ENCODE measurements at regions not wholly inside any gene's neighbourhood (a gene's known extent, or its start where the extent isn't known, plus 50 kb on each side); places are given as distances from the start of the nearest gene placed in this dataset.

DNA sequence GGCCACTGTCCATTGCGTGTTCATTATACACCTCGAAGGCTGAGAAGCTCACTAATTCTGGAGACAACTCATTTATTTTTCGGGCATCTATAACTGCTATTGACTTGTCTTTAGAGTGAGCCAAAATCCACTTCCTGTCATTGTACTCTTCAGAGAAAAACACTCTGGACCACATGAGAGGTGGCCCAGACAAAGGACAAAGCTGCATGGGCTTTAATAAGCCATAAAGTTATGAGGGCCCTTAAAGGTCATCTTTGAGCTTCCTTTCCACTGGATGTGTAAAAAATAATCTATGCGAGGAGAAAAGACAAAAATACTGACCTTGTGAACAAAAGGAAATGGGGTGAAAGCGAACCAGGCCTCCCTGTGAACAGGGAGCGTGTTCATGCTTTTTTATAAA lies 63.5 kb upstream of the ZC3H12C start:
- peaks cover 14% of the 10 kb centered on the region for H3K9me3 Mint-ChIP-seq
- no peak for TF ChIP-seq CTCF (IDR thresholded peaks at IDR 0.05)
- peaks cover 30% of the 10 kb centered on the region for H3K4me1 Mint-ChIP-seq
- no peak for ATAC-seq (ENCODE audit: low read depth)
- no peak overlapping the region for H3K4me3 Mint-ChIP-seq
- H3K27me3 Mint-ChIP-seq = peaks cover 36% of the 10 kb centered on the region
- no peak overlapping the region for H3K27ac Mint-ChIP-seq
- POLR2A ChIA-PET = interaction anchor here (0.7 kb wide), 1 partner anchor 64 kb away, joined by 3 read pairs; no protein-coding TSS in a partner anchor
- CTCF ChIA-PET = interaction anchor here (1.5 kb wide), 1 partner anchor 9 kb away, joined by 3 read pairs; no protein-coding TSS in a partner anchor
- DNase-seq = no peak
- no peaks in the 10 kb centered on the region for H3K36me3 Mint-ChIP-seq (ENCODE audit: low read depth)
- intact Hi-C loops (cut with micrococcal nuclease) = loop anchor here (5.0 to 10.0 kb wide), 2 partner anchors 163 to 1355 kb away; no protein-coding TSS in a partner anchor

DNA sequence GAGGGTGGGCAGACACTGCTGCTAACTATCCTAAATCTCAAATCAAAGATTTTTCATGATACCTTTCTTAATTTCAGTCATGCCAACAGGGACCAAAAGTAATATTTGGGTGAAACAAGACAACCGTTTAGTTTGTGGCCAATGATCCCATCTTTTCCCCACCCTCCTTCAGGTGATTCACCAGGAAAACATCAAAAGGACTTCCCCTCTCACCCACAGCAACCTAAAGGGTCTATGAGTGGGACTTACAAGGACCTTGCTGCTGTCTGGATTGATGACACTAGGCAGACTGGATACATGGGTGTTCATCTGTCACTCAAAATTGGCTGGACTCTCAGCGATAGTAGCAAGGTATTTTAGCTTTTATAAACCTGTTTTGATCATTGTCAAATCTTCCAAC lies 62.0 kb upstream of the ZC3H12C start:
- H3K27me3 Mint-ChIP-seq = peaks cover 41% of the 10 kb centered on the region
- POLR2A ChIA-PET = no interaction called here

DNA sequence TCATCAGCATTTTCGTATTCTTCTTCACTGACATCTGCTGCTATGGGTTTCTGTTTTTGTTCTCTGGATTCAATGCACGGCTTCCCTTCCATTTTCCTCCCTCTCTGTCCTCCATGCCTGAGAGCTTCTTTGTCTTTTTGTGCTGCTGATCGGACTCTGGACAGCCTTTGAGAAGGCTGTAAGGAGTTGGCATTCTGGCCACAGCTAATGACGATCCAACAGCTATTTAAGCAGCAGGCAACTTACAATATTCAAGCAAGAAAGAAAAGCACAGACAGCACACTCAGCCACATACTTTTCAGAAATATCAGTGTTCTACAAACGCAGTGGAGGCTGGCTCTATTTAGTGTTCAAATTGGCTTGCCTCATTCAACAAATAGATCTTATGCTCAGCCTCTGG lies 60.9 kb upstream of the ZC3H12C start:
- ChIA-PET CTCF (no interaction called here), POLR2A (no interaction called here)
- peaks cover 51% of the 10 kb centered on the region for H3K27me3 Mint-ChIP-seq
- peaks cover 14% of the 10 kb centered on the region for H3K9me3 Mint-ChIP-seq
- no peak overlapping the region for H3K27ac Mint-ChIP-seq
- no peak for DNase-seq
- TF ChIP-seq CTCF (IDR thresholded peaks at IDR 0.05) = no peak
- H3K4me3 Mint-ChIP-seq = no peak overlapping the region
- intact Hi-C loops (cut with micrococcal nuclease) = no loop called here
- ATAC-seq (ENCODE audit: low read depth) = no peak
- H3K36me3 Mint-ChIP-seq (ENCODE audit: low read depth) = no peaks in the 10 kb centered on the region
- peaks cover 18% of the 10 kb centered on the region for H3K4me1 Mint-ChIP-seq

More for the DNA sequence above, 62.0 kb upstream of the ZC3H12C start:
- H3K36me3 Mint-ChIP-seq (ENCODE audit: low read depth) = no peaks in the 10 kb centered on the region
- peaks cover 14% of the 10 kb centered on the region for H3K9me3 Mint-ChIP-seq
- no peak for TF ChIP-seq CTCF (IDR thresholded peaks at IDR 0.05)
- no peak overlapping the region for H3K27ac Mint-ChIP-seq
- H3K4me1 Mint-ChIP-seq = peaks cover 28% of the 10 kb centered on the region
- no peak overlapping the region for H3K4me3 Mint-ChIP-seq
- CTCF ChIA-PET = no interaction called here
- ATAC-seq (ENCODE audit: low read depth) (no peak), DNase-seq (no peak)
- intact Hi-C loops (cut with micrococcal nuclease) = no loop called here

- Mint-ChIP-seq H3K27ac (no peak overlapping the region), H3K27me3 (peaks cover 57% of the 10 kb centered on the region), H3K4me1 (peaks cover 10% of the 10 kb centered on the region), H3K9me3 (peaks cover 6% of the 10 kb centered on the region), H3K4me3 (no peak overlapping the region), H3K36me3 (ENCODE audit: low read depth) (no peaks in the 10 kb centered on the region)
- ChIA-PET CTCF (no interaction called here), POLR2A (no interaction called here)
- intact Hi-C loops (cut with micrococcal nuclease) = no loop called here
- no peak for TF ChIP-seq CTCF (IDR thresholded peaks at IDR 0.05)
- ATAC-seq (ENCODE audit: low read depth) (no peak), DNase-seq (no peak)
These were observed 60.1 kb upstream of the ZC3H12C start for GRCh38 chr11:110032957-110033570.

- no peak for TF ChIP-seq CTCF (IDR thresholded peaks at IDR 0.05)
- ChIA-PET CTCF (no interaction called here), POLR2A (interaction anchor here (0.7 kb wide), 1 partner anchor 35 kb away, joined by 4 read pairs; no protein-coding TSS in a partner anchor)
- Mint-ChIP-seq H3K27me3 (peaks cover 63% of the 10 kb centered on the region), H3K9me3 (no peaks in the 10 kb centered on the region), H3K36me3 (ENCODE audit: low read depth) (no peaks in the 10 kb centered on the region), H3K4me3 (no peak overlapping the region), H3K27ac (no peak overlapping the region), H3K4me1 (no peaks in the 10 kb centered on the region)
- no peak for DNase-seq
- no peak for ATAC-seq (ENCODE audit: low read depth)
- intact Hi-C loops (cut with micrococcal nuclease) = no loop called here
These were observed 58.4 kb upstream of the ZC3H12C start for GRCh38 chr11:110034806-110035205.
